HepG2 (cell line): ENCODE measurements at regions not wholly inside any gene's neighbourhood (a gene's known extent, or its start where the extent isn't known, plus 50 kb on each side); places are given as distances from the start of the nearest gene placed in this dataset.

Source experiments
- TF ChIP-seq, protein P1 (sequence below): sonication (generic); formaldehyde crosslinking; IDR thresholded peaks from 2 replicates; pipeline ENCODE4 v1.5.0; 2020; ENCODE audit warnings: mild to moderate bottlenecking, missing genetic modification reagents, moderate library complexity
- TF ChIP-seq, protein P2 (sequence below): sonication (generic); formaldehyde crosslinking; IDR thresholded peaks from 2 replicates; pipeline ENCODE4 v1.8.0; 2022; ENCODE audit warnings: mild to moderate bottlenecking, missing genetic modification reagents, borderline replicate concordance

DNA sequence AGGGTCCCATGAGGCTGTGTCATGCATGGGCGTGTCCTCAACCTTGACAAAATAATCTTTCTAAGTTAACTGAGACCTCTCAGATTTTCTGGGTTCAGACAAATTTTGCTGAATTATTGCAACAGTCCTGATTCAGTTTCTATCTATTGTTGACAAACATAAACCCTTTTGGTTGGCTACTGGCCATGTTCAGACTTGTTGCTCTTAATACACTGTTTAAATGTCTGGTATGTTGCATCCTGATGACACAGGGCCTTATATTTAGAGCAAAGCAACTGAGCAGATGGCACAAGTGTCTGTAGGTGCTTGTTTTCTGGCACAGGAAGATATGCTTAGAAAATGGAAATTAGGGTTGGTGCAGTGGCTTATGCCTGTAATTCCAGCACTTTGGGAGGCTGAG is 456.9 kb upstream of the USP9Y start:
- TF ChIP-seq, protein P1, sequence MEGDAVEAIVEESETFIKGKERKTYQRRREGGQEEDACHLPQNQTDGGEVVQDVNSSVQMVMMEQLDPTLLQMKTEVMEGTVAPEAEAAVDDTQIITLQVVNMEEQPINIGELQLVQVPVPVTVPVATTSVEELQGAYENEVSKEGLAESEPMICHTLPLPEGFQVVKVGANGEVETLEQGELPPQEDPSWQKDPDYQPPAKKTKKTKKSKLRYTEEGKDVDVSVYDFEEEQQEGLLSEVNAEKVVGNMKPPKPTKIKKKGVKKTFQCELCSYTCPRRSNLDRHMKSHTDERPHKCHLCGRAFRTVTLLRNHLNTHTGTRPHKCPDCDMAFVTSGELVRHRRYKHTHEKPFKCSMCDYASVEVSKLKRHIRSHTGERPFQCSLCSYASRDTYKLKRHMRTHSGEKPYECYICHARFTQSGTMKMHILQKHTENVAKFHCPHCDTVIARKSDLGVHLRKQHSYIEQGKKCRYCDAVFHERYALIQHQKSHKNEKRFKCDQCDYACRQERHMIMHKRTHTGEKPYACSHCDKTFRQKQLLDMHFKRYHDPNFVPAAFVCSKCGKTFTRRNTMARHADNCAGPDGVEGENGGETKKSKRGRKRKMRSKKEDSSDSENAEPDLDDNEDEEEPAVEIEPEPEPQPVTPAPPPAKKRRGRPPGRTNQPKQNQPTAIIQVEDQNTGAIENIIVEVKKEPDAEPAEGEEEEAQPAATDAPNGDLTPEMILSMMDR (CRISPR knock-in tag), result no peak
- TF ChIP-seq, protein P2, sequence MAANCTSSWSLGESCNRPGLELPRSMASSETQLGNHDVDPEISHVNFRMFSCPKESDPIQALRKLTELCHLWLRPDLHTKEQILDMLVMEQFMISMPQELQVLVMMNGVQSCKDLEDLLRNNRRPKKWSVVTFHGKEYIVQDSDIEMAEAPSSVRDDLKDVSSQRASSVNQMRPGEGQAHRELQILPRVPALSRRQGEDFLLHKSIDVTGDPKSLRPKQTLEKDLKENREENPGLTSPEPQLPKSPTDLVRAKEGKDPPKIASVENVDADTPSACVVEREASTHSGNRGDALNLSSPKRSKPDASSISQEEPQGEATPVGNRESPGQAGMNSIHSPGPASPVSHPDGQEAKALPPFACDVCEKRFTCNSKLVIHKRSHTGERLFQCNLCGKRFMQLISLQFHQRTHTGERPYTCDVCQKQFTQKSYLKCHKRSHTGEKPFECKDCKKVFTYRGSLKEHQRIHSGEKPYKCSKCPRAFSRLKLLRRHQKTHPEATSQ, result no peak
